Osteocyte (in vitro differentiated cells): ENCODE measurements at regions not wholly inside any gene's neighbourhood (a gene's known extent, or its start where the extent isn't known, plus 50 kb on each side); places are given as distances from the start of the nearest gene placed in this dataset.

Experiments
- DNase-seq: peaks from one replicate; pipeline ENCODE4 v3.0.0; 2021; ENCODE audit warnings: mixed read lengths; ENCODE audit not compliant: unreplicated experiment; ENCODE audit errors: extremely low spot score
- H3K27ac Mint-ChIP-seq: one replicate; pipeline ENCODE4 v1.8.0; 2021; ENCODE audit warnings: mild to moderate bottlenecking, mixed read lengths; ENCODE audit not compliant: unreplicated experiment
- H3K27me3 Mint-ChIP-seq: one replicate; pipeline ENCODE4 v1.8.0; 2021; ENCODE audit warnings: mixed read lengths; ENCODE audit not compliant: unreplicated experiment
- H3K36me3 Mint-ChIP-seq: one replicate; pipeline ENCODE4 v1.8.0; 2021; ENCODE audit warnings: mixed read lengths; ENCODE audit not compliant: unreplicated experiment
- H3K4me1 Mint-ChIP-seq: one replicate; pipeline ENCODE4 v1.8.0; 2021; ENCODE audit warnings: mixed read lengths; ENCODE audit not compliant: unreplicated experiment
- H3K4me3 Mint-ChIP-seq: one replicate; pipeline ENCODE4 v1.8.0; 2021; ENCODE audit warnings: mild to moderate bottlenecking, moderate library complexity, mixed read lengths; ENCODE audit not compliant: unreplicated experiment
- H3K9me3 Mint-ChIP-seq: one replicate; pipeline ENCODE4 v1.8.0; 2021; ENCODE audit warnings: mixed read lengths; ENCODE audit not compliant: unreplicated experiment
- CTCF ChIP-seq: fragments of 200-600 bp; sonication (generic); IDR thresholded peaks from 2 replicates; pipeline ENCODE4 v1.5.0; 2021; ENCODE audit warnings: antibody characterized with exemption, mild to moderate bottlenecking, moderate library complexity

- Mint-ChIP-seq H3K9me3 (peaks cover 18% of the 10 kb centered on the region), H3K27me3 (no peaks in the 10 kb centered on the region), H3K36me3 (no peaks in the 10 kb centered on the region), H3K4me3 (no peak overlapping the region), H3K27ac (no peak overlapping the region), H3K4me1 (no peaks in the 10 kb centered on the region)
- no peak for TF ChIP-seq CTCF
- no peak for DNase-seq
Observed at GRCh38 chr10:108307925-108308312, 1143.4 kb upstream of the SORCS1 start.

- Mint-ChIP-seq H3K27ac (no peak overlapping the region), H3K36me3 (no peaks in the 10 kb centered on the region), H3K9me3 (peaks cover 18% of the 10 kb centered on the region), H3K4me3 (no peak overlapping the region), H3K4me1 (no peaks in the 10 kb centered on the region), H3K27me3 (no peaks in the 10 kb centered on the region)
- TF ChIP-seq CTCF, result no peak
- no peak for DNase-seq
Observed at GRCh38 chr10:108307250-108307924, 1142.9 kb upstream of the SORCS1 start.

- no peaks in the 10 kb centered on the region for H3K27me3 Mint-ChIP-seq
- no peaks in the 10 kb centered on the region for H3K36me3 Mint-ChIP-seq
- H3K4me3 Mint-ChIP-seq, result no peak overlapping the region
- no peaks in the 10 kb centered on the region for H3K4me1 Mint-ChIP-seq
- DNase-seq, result no peak
- TF ChIP-seq CTCF, result no peak
- H3K27ac Mint-ChIP-seq, result no peak overlapping the region
- peaks cover 18% of the 10 kb centered on the region for H3K9me3 Mint-ChIP-seq
Observed at GRCh38 chr10:108303149-108303548, 1138.6 kb upstream of the SORCS1 start.

GRCh38 chr10:108301002-108301401 lies 1136.5 kb upstream of the SORCS1 start:
- no peak overlapping the region for H3K4me3 Mint-ChIP-seq

GRCh38 chr10:108290823-108291222 lies 1126.3 kb upstream of the SORCS1 start:
- H3K36me3 Mint-ChIP-seq, result no peaks in the 10 kb centered on the region
- no peaks in the 10 kb centered on the region for H3K27me3 Mint-ChIP-seq
- no peak for DNase-seq
- no peak overlapping the region for H3K4me3 Mint-ChIP-seq
- no peak for TF ChIP-seq CTCF
- H3K27ac Mint-ChIP-seq, result no peak overlapping the region
- H3K9me3 Mint-ChIP-seq, result peaks cover 13% of the 10 kb centered on the region
- no peaks in the 10 kb centered on the region for H3K4me1 Mint-ChIP-seq

More at GRCh38 chr10:108301002-108301401, 1136.5 kb upstream of the SORCS1 start:
- Mint-ChIP-seq H3K27me3 (no peaks in the 10 kb centered on the region), H3K27ac (no peak overlapping the region), H3K9me3 (peaks cover 18% of the 10 kb centered on the region), H3K36me3 (no peaks in the 10 kb centered on the region), H3K4me1 (no peaks in the 10 kb centered on the region)
- TF ChIP-seq CTCF, result no peak
- DNase-seq, result no peak
